HCT116 (cell line): ENCODE measurements at regions not wholly inside any gene's neighbourhood (a gene's known extent, or its start where the extent isn't known, plus 50 kb on each side); places are given as distances from the start of the nearest gene placed in this dataset.

Source experiments
- ATAC-seq: fragments of 200-7000 bp; cut with Tn5 transposase; 2 replicates; pipeline ENCODE4 v1.9.1; 2020; ENCODE audit warnings: mild to moderate bottlenecking, moderate library complexity
- BruUV-seq: library from RNA; stranded (reverse); fragments of 400-500 nt; replicated peaks from 2 replicates; lab custom pipeline; 2021; lab: Mats Ljungman, UMichigan
- CTCF ChIA-PET: fragments of 300-600 bp; sonication (Branson Sonifier 250); formaldehyde crosslinking; loops from one replicate; lab custom pipeline; 2021; ENCODE audit warnings: antibody characterized with exemption; lab: Charles Lee
- POLR2A ChIA-PET: fragments of 300-600, 350-600 bp; sonication (Branson Sonifier 250); formaldehyde crosslinking; loops from one replicate; lab custom pipeline; 2021; ENCODE audit warnings: antibody characterized with exemption; lab: Charles Lee
- RAD21 ChIA-PET, 2 experiments: fragments of 300-600 bp; sonication (Branson Sonifier 250); formaldehyde crosslinking; loops; one replicate each; lab custom pipeline; 2023; ENCODE audit warnings: low total read pairs in 2 of 2; ENCODE audit not compliant: uncharacterized antibody in 2 of 2, unreplicated experiment in 2 of 2, low non-redundant PET in 1 of 2; lab: Charles Lee
- DNase-seq: peaks from one replicate; pipeline ENCODE4 v3.0.0-alpha.2; 2010; ENCODE audit warnings: low read depth, low spot score
- H2AFZ ChIP-seq: fragments of 200-600 bp; shearing (Covaris generic), sonication (generic); 2 replicates; pipeline ENCODE4 v1.6.1; 2017; ENCODE audit warnings: low read depth, mixed run types, mixed read lengths, antibody characterized with exemption, low read length; ENCODE audit not compliant: poor library complexity, severe bottlenecking
- H3K27ac ChIP-seq: 2 replicates; pipeline ENCODE4 v1.5.1; 2012; ENCODE audit warnings: low read depth, low read length
- H3K27me3 ChIP-seq: fragments of 200-600 bp; sonication (generic); 2 replicates; pipeline ENCODE4 v1.6.1; 2016; ENCODE audit warnings: mixed run types, low read length, mixed read lengths; ENCODE audit not compliant: insufficient read depth
- H3K36me3 ChIP-seq, 2 experiments: fragments of 200-500 bp in 1 of 2; fragments of 200-600 bp in 1 of 2; sonication (Bioruptor generic) in 1 of 2; sonication (generic) in 1 of 2; 2 replicates each; pipeline versions ENCODE4 v1.5.1 to v1.6.1; 2014 to 2016; ENCODE audit warnings: low read length in 2 of 2, inconsistent platforms in 1 of 2, mixed read lengths in 1 of 2, mixed run types in 1 of 2; ENCODE audit not compliant: insufficient read depth in 2 of 2, control insufficient read depth in 1 of 2
- H3K4me1 ChIP-seq, 2 experiments: fragments of 200-600 bp in 1 of 2; sonication (generic) in 1 of 2; 2 replicates each; pipeline versions ENCODE4 v1.5.1 to v1.6.1; 2012 to 2017; ENCODE audit warnings: low read length in 2 of 2, inconsistent platforms in 1 of 2, mild to moderate bottlenecking in 1 of 2, mixed read lengths in 1 of 2, mixed run types in 1 of 2, moderate library complexity in 1 of 2; ENCODE audit not compliant: insufficient read depth in 2 of 2, control insufficient read depth in 1 of 2
- H3K4me2 ChIP-seq: fragments of 200-600 bp; sonication (generic); 2 replicates; pipeline ENCODE4 v1.6.1; 2017; ENCODE audit warnings: mixed run types, low read length, mixed read lengths
- H3K4me3 ChIP-seq, 2 experiments: fragments of 200-600 bp in 1 of 2; sonication (generic) in 1 of 2; replicated peaks in 1 of 2; 2 replicates each; pipeline ENCODE4 v1.5.1; 2011 to 2016; ENCODE audit warnings: low read length in 2 of 2, control low read depth in 1 of 2, low read depth in 1 of 2, mild to moderate bottlenecking in 1 of 2, mixed read lengths in 1 of 2, mixed run types in 1 of 2
- H3K79me2 ChIP-seq: fragments of 200-600 bp; sonication (generic); 2 replicates; pipeline ENCODE4 v1.6.1; 2017; ENCODE audit warnings: mild to moderate bottlenecking, mixed run types, low read length, moderate library complexity, mixed read lengths; ENCODE audit not compliant: insufficient read depth
- H3K9ac ChIP-seq: fragments of 200-600 bp; sonication (generic); 2 replicates; pipeline ENCODE4 v1.6.1; 2016; ENCODE audit warnings: low read length, mixed read lengths
- H3K9me2 ChIP-seq: fragments of 200-600 bp; sonication (generic), shearing (Covaris generic); 2 replicates; pipeline ENCODE4 v1.6.1; 2017; ENCODE audit warnings: mixed run types, mild to moderate bottlenecking, moderate library complexity; ENCODE audit not compliant: insufficient read depth
- H3K9me3 ChIP-seq, 2 experiments: fragments of 200-500 bp in 1 of 2; fragments of 200-600 bp in 1 of 2; sonication (Bioruptor generic) in 1 of 2; sonication (generic) in 1 of 2; 2 replicates each; pipeline ENCODE4 v1.6.1; 2014 to 2017; ENCODE audit warnings: low read length in 2 of 2, mixed read lengths in 2 of 2, inconsistent platforms in 1 of 2, low read depth in 1 of 2, mild to moderate bottlenecking in 1 of 2, mixed run types in 1 of 2, moderate library complexity in 1 of 2; ENCODE audit not compliant: control insufficient read depth in 1 of 2, insufficient read depth in 1 of 2
- H4K20me1 ChIP-seq: fragments of 200-600 bp; sonication (generic), shearing (Covaris generic); 2 replicates; pipeline ENCODE4 v1.6.1; 2017; ENCODE audit warnings: mixed run types, mild to moderate bottlenecking, moderate library complexity; ENCODE audit not compliant: insufficient read depth
- ATF3 ChIP-seq: IDR thresholded peaks from 2 replicates; pipeline ENCODE4 v1.6.1; 2012
- CEBPB ChIP-seq: IDR thresholded peaks from 2 replicates; pipeline ENCODE4 v1.6.1; 2012; ENCODE audit warnings: low read depth
- ELF1 ChIP-seq: IDR thresholded peaks from 2 replicates; pipeline ENCODE4 v1.6.1; 2012; ENCODE audit warnings: low read depth, borderline replicate concordance
- EZH2phosphoT487 ChIP-seq: fragments of 200-600 bp; IDR thresholded peaks from 2 replicates; pipeline ENCODE4 v1.6.1; 2018; ENCODE audit warnings: antibody characterized with exemption, borderline replicate concordance
- POLR2AphosphoS5 ChIP-seq: IDR thresholded peaks from 2 replicates; pipeline ENCODE4 v1.6.1; 2011; ENCODE audit warnings: mild to moderate bottlenecking, low read depth, low read length, moderate library complexity
- RAD21 ChIP-seq: IDR thresholded peaks from 2 replicates; pipeline ENCODE4 v1.6.1; 2012; ENCODE audit warnings: low read depth, mild to moderate bottlenecking
- SP1 ChIP-seq: IDR thresholded peaks from 2 replicates; pipeline ENCODE4 v1.6.1; 2012; ENCODE audit warnings: low read depth
- intact Hi-C: fragments of 100-400 bp; cut with micrococcal nuclease; formaldehyde crosslinking; loops from 2 replicates; pipeline ENCODE4 v1.10.0; 2022
- TF ChIP-seq, protein P1 (sequence below): IDR thresholded peaks from 2 replicates; pipeline ENCODE4 v1.6.1; 2012; ENCODE audit warnings: low read depth
- TF ChIP-seq, protein P2 (sequence below): IDR thresholded peaks from 2 replicates; pipeline ENCODE4 v1.6.1; 2012
- TF ChIP-seq, protein P3 (sequence below), 3 experiments: fragments of 200-600 bp in 1 of 3; sonication (generic) in 1 of 3; IDR thresholded peaks in 2 of 3; conservative IDR thresholded peaks in 1 of 3; 2 replicates each; pipeline ENCODE4 v1.5.1; 2012 to 2017; ENCODE audit warnings: low read depth in 2 of 3, low read length in 2 of 3, antibody characterized with exemption in 1 of 3, borderline replicate concordance in 1 of 3, control low read depth in 1 of 3, mild to moderate bottlenecking in 1 of 3, mixed read lengths in 1 of 3, mixed run types in 1 of 3, moderate library complexity in 1 of 3; ENCODE audit not compliant: insufficient read depth in 1 of 3

GRCh38 chr16:64771273-64771672 lies 350.6 kb downstream of the CDH11 start:
- no peaks in the 10 kb centered on the region for H3K4me1 ChIP-seq
- TF ChIP-seq, protein P1, sequence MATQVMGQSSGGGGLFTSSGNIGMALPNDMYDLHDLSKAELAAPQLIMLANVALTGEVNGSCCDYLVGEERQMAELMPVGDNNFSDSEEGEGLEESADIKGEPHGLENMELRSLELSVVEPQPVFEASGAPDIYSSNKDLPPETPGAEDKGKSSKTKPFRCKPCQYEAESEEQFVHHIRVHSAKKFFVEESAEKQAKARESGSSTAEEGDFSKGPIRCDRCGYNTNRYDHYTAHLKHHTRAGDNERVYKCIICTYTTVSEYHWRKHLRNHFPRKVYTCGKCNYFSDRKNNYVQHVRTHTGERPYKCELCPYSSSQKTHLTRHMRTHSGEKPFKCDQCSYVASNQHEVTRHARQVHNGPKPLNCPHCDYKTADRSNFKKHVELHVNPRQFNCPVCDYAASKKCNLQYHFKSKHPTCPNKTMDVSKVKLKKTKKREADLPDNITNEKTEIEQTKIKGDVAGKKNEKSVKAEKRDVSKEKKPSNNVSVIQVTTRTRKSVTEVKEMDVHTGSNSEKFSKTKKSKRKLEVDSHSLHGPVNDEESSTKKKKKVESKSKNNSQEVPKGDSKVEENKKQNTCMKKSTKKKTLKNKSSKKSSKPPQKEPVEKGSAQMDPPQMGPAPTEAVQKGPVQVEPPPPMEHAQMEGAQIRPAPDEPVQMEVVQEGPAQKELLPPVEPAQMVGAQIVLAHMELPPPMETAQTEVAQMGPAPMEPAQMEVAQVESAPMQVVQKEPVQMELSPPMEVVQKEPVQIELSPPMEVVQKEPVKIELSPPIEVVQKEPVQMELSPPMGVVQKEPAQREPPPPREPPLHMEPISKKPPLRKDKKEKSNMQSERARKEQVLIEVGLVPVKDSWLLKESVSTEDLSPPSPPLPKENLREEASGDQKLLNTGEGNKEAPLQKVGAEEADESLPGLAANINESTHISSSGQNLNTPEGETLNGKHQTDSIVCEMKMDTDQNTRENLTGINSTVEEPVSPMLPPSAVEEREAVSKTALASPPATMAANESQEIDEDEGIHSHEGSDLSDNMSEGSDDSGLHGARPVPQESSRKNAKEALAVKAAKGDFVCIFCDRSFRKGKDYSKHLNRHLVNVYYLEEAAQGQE, result no peak
- TF ChIP-seq, protein P2, sequence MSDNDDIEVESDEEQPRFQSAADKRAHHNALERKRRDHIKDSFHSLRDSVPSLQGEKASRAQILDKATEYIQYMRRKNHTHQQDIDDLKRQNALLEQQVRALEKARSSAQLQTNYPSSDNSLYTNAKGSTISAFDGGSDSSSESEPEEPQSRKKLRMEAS, result no peak
- no peak for TF ChIP-seq RAD21
- TF ChIP-seq ELF1, result no peak
- no peak for TF ChIP-seq POLR2AphosphoS5
- TF ChIP-seq CEBPB, result no peak
- no peak for TF ChIP-seq EZH2phosphoT487
- TF ChIP-seq, protein P3, sequence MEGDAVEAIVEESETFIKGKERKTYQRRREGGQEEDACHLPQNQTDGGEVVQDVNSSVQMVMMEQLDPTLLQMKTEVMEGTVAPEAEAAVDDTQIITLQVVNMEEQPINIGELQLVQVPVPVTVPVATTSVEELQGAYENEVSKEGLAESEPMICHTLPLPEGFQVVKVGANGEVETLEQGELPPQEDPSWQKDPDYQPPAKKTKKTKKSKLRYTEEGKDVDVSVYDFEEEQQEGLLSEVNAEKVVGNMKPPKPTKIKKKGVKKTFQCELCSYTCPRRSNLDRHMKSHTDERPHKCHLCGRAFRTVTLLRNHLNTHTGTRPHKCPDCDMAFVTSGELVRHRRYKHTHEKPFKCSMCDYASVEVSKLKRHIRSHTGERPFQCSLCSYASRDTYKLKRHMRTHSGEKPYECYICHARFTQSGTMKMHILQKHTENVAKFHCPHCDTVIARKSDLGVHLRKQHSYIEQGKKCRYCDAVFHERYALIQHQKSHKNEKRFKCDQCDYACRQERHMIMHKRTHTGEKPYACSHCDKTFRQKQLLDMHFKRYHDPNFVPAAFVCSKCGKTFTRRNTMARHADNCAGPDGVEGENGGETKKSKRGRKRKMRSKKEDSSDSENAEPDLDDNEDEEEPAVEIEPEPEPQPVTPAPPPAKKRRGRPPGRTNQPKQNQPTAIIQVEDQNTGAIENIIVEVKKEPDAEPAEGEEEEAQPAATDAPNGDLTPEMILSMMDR (IDR thresholded peaks at IDR 0.05 in 2 of 3, conservative IDR thresholded peaks at IDR 0.05 in 1 of 3; ENCODE audit: borderline replicate concordance in 1 of 3, insufficient read depth in 1 of 3, low read depth in 2 of 3, low read length in 2 of 3), result no peak
- no peak for TF ChIP-seq ATF3
- no peak for TF ChIP-seq SP1
- TF ChIP-seq, all 23 proteins: peak for 0
- Histone ChIP-seq H4K20me1 (no peaks in the 10 kb centered on the region), H3K4me2 (no peak overlapping the region), H3K36me3 (no peaks in the 10 kb centered on the region), H3K9me2 (no peaks in the 10 kb centered on the region), H3K9ac (no peak overlapping the region), H3K27me3 (no peaks in the 10 kb centered on the region), H3K27ac (no peak overlapping the region), H2AFZ (no peak overlapping the region), H3K4me3 (no peak overlapping the region), H3K79me2 (no peaks in the 10 kb centered on the region), H3K9me3 (peaks cover 4 to 21% of the 10 kb centered on the region in 2 experiments; a peak in 2 of 4 replicates)
- intact Hi-C loops, result no loop called here
- no peak for ATAC-seq
- no peak for DNase-seq
- ChIA-PET POLR2A (no interaction called here), CTCF (no interaction called here), RAD21 (no interaction called here)
- BruUV-seq, result no TSS peak
